ENCODE measurements at regions not wholly inside any gene's neighbourhood (a gene's known extent, or its start where the extent isn't known, plus 50 kb on each side); places are given as distances from the start of the nearest gene placed in this dataset.

GRCh38 chr10:130859427-130859826 lies 452.1 kb downstream of the TCERG1L start:
- TF ChIP-seq CTCF (IDR thresholded peaks at IDR 0.05) (no peak), POLR2A (IDR thresholded peaks at IDR 0.05) (no peak)
